ENCODE measurements at regions not wholly inside any gene's neighbourhood (a gene's known extent, or its start where the extent isn't known, plus 50 kb on each side); places are given as distances from the start of the nearest gene placed in this dataset.
"Not testable (repeated sequence)": the region's sequence is repeated elsewhere in the genome, so short reads cannot be mapped to it uniquely, and the experiment has no call there.

- intact Hi-C loops (cut with micrococcal nuclease), result no loop called here
- Mint-ChIP-seq H3K4me3 (ENCODE audit: unreplicated experiment) (no peak overlapping the region), H3K36me3 (ENCODE audit: insufficient read depth, unreplicated experiment) (no peaks in the 10 kb centered on the region), H3K27me3 (ENCODE audit: insufficient read depth, unreplicated experiment) (no peaks in the 10 kb centered on the region), H3K27ac (ENCODE audit: low read depth, unreplicated experiment) (peak overlapping the region; percentile 99), H3K9me3 (ENCODE audit: unreplicated experiment) (peaks cover 18% of the 10 kb centered on the region), H3K4me1 (ENCODE audit: insufficient read depth, unreplicated experiment) (peaks cover 35% of the 10 kb centered on the region)
- no peak for DNase-seq (ENCODE audit: unreplicated experiment)
- ChIA-PET CTCF (interaction anchor here (6.0 kb wide), 1 partner anchor 20 kb away, joined by 31 read pairs; no protein-coding TSS in a partner anchor), POLR2A (interaction anchor here (1.4 to 7.9 kb wide), 2 partner anchors 19 to 60 kb away, joined by 5 to 90 read pairs; no protein-coding TSS in a partner anchor)
- BruUV-seq (replicated peaks), result no TSS peak
- TF ChIP-seq, protein P1, sequence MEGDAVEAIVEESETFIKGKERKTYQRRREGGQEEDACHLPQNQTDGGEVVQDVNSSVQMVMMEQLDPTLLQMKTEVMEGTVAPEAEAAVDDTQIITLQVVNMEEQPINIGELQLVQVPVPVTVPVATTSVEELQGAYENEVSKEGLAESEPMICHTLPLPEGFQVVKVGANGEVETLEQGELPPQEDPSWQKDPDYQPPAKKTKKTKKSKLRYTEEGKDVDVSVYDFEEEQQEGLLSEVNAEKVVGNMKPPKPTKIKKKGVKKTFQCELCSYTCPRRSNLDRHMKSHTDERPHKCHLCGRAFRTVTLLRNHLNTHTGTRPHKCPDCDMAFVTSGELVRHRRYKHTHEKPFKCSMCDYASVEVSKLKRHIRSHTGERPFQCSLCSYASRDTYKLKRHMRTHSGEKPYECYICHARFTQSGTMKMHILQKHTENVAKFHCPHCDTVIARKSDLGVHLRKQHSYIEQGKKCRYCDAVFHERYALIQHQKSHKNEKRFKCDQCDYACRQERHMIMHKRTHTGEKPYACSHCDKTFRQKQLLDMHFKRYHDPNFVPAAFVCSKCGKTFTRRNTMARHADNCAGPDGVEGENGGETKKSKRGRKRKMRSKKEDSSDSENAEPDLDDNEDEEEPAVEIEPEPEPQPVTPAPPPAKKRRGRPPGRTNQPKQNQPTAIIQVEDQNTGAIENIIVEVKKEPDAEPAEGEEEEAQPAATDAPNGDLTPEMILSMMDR (IDR thresholded peaks at IDR 0.05; ENCODE audit: unreplicated experiment), result no peak
Observed at GRCh38 chr21:17709266-17709611, 96.5 kb upstream of the BTG3 start.

DNA sequence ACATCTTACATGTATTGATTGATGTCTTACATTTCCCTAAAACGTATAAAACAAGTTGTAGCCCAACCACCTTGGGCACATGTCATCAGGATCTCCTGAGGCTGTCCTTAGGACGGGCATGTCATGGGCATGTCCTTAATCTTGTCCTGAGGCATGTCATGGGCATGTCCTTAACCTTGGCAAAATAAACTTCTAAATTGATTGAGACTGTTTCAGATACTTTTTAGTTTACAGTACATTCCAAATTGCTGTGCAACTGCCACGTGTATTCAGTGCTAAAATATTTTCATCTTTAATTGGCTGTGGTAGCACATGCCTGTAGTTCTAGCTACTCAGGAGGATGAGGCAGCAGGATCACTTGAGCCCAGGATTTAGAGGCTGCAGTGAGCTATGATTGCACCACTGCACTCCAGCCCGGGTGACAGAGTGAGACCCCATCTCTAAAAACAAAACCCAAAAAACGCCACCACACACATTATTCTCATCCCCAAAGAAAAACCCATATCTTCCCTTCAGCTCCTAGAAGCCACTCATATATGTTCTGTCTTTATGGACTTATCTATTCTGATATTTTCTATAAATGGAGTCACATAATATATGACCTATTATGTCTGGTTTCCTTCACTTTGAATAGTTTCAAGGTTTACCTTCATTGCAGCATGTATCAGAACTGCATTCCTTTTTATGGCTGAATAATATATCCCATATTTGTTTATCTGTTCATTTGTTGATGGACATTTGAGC, 96.0 kb upstream of the BTG3 start:
- intact Hi-C loops (cut with micrococcal nuclease), result no loop called here
- H3K27me3 Mint-ChIP-seq (ENCODE audit: insufficient read depth, unreplicated experiment), result no peaks in the 10 kb centered on the region
- TF ChIP-seq, protein P1 (IDR thresholded peaks at IDR 0.05; ENCODE audit: unreplicated experiment), result no peak
- TSS peak; percentile 73 for BruUV-seq (replicated peaks)
- CTCF ChIA-PET, result interaction anchor here (0.7 to 6.0 kb wide), 2 partner anchors 10 to 19 kb away, joined by 3 to 31 read pairs; no protein-coding TSS in a partner anchor
- H3K27ac Mint-ChIP-seq (ENCODE audit: low read depth, unreplicated experiment), result peak overlapping the region; percentile 99
- no peak for DNase-seq (ENCODE audit: unreplicated experiment)
- peaks cover 12% of the 10 kb centered on the region for H3K9me3 Mint-ChIP-seq (ENCODE audit: unreplicated experiment)
- POLR2A ChIA-PET, result interaction anchor here (0.6 to 7.9 kb wide), 6 partner anchors 18 to 113 kb away, joined by 3 to 90 read pairs (median 4); no protein-coding TSS in a partner anchor
- no peak overlapping the region for H3K4me3 Mint-ChIP-seq (ENCODE audit: unreplicated experiment)
- H3K36me3 Mint-ChIP-seq (ENCODE audit: insufficient read depth, unreplicated experiment), result no peaks in the 10 kb centered on the region
- peaks cover 35% of the 10 kb centered on the region for H3K4me1 Mint-ChIP-seq (ENCODE audit: insufficient read depth, unreplicated experiment)

DNA sequence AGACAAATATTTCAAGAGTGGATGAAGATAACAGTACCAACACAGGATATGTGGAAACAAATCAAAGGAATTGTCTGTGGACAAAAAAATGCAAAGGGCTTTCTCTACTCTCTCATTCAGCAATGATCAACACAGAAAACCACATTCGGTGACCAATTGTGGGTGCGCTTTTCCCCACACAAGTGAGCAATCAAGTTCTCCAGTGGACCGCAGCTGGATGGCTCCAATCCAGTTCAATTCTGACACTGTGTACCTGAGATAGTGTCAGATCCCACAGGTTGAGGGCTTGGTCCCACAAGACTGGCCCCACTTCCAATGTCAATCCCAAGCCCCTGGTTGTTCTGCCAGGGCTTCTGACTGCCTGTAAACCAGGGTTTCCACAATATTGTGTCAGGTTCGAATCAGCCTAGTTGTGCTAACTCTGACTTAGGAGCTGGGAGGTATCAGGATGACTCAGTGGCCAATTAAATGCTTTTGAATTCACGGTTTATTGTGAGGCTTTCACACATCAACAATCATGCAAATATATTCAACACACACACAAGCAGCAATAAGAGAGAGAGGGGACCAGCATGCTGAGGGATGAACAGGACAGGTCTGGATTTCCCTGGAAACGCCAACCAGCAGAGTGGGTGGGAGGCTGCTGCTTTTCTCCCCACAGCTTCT, 87.0 kb upstream of the BTG3 start:
- TF ChIP-seq, protein P1 (IDR thresholded peaks at IDR 0.05; ENCODE audit: unreplicated experiment), result no peak
- intact Hi-C loops (cut with micrococcal nuclease), result no loop called here
- no TSS peak for BruUV-seq (replicated peaks)
- no peaks in the 10 kb centered on the region for H3K4me1 Mint-ChIP-seq (ENCODE audit: insufficient read depth, unreplicated experiment)
- POLR2A ChIA-PET, result interaction anchor here (0.7 to 2.4 kb wide), 2 partner anchors 9 to 76 kb away, joined by 3 to 10 read pairs; no protein-coding TSS in a partner anchor
- no peak overlapping the region for H3K4me3 Mint-ChIP-seq (ENCODE audit: unreplicated experiment)
- no peak overlapping the region for H3K27ac Mint-ChIP-seq (ENCODE audit: low read depth, unreplicated experiment)
- CTCF ChIA-PET, result interaction anchor here (0.6 to 2.0 kb wide), 4 partner anchors 10 to 32 kb away, joined by 4 to 5 read pairs (median 4); no protein-coding TSS in a partner anchor
- peaks cover 30% of the 10 kb centered on the region for H3K9me3 Mint-ChIP-seq (ENCODE audit: unreplicated experiment)
- no peak for DNase-seq (ENCODE audit: unreplicated experiment)
- no peaks in the 10 kb centered on the region for H3K36me3 Mint-ChIP-seq (ENCODE audit: insufficient read depth, unreplicated experiment)
- no peaks in the 10 kb centered on the region for H3K27me3 Mint-ChIP-seq (ENCODE audit: insufficient read depth, unreplicated experiment)

DNA sequence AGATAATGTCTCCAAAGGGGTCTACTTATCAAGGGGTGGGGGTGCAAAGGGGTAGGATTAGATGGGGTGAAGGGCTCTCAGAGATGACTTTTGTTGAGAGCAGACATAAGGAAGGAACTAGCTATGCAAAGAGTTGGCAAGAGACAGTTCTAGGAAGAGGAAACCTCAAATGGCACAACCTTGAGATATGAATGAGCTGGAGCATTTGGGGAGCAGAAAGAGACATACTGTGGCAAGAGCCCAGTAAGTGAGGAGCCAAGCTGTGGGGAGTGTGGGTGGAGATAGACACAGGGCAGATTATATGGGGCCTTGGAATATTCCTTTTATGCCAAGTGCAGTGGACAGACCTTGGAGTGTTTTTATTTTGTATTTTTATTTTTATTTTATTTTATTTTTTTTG, 84.8 kb upstream of the BTG3 start:
- Mint-ChIP-seq H3K4me3 (ENCODE audit: unreplicated experiment) (no peak overlapping the region), H3K4me1 (ENCODE audit: insufficient read depth, unreplicated experiment) (no peaks in the 10 kb centered on the region), H3K27me3 (ENCODE audit: insufficient read depth, unreplicated experiment) (no peaks in the 10 kb centered on the region), H3K9me3 (ENCODE audit: unreplicated experiment) (peaks cover 23% of the 10 kb centered on the region), H3K27ac (ENCODE audit: low read depth, unreplicated experiment) (peak overlapping the region; percentile 29), H3K36me3 (ENCODE audit: insufficient read depth, unreplicated experiment) (no peaks in the 10 kb centered on the region)
- no TSS peak for BruUV-seq (replicated peaks)
- DNase-seq (ENCODE audit: unreplicated experiment), result no peak
- intact Hi-C loops (cut with micrococcal nuclease), result no loop called here
- ChIA-PET CTCF (interaction anchor here (0.6 to 0.8 kb wide), 3 partner anchors 8 to 13 kb away, joined by 3 to 5 read pairs (median 3); no protein-coding TSS in a partner anchor), POLR2A (interaction anchor here (0.6 kb wide), 1 partner anchor 251 kb away, joined by 7 read pairs; no protein-coding TSS in a partner anchor)
- TF ChIP-seq, protein P1 (IDR thresholded peaks at IDR 0.05; ENCODE audit: unreplicated experiment), result no peak

- DNase-seq (ENCODE audit: unreplicated experiment); intact Hi-C loops (cut with micrococcal nuclease); H3K27ac Mint-ChIP-seq (ENCODE audit: low read depth, unreplicated experiment); H3K4me3 Mint-ChIP-seq (ENCODE audit: unreplicated experiment); POLR2A ChIA-PET; H3K36me3 Mint-ChIP-seq (ENCODE audit: insufficient read depth, unreplicated experiment); H3K27me3 Mint-ChIP-seq (ENCODE audit: insufficient read depth, unreplicated experiment); CTCF ChIA-PET; BruUV-seq (replicated peaks): not testable (repeated sequence)
- Mint-ChIP-seq H3K4me1 (ENCODE audit: insufficient read depth, unreplicated experiment) (peaks cover 16% of the 10 kb centered on the region), H3K9me3 (ENCODE audit: unreplicated experiment) (peaks cover 20% of the 10 kb centered on the region)
Observed at GRCh38 chr21:17694416-17694815, 81.7 kb upstream of the BTG3 start.
